ENCODE measurements at regions not wholly inside any gene's neighbourhood (a gene's known extent, or its start where the extent isn't known, plus 50 kb on each side); places are given as distances from the start of the nearest gene placed in this dataset.

- ChIA-PET POLR2A (ENCODE audit: unreplicated experiment) (no interaction called here), CTCF (no interaction called here)
- Histone ChIP-seq H2AK5ac (ENCODE audit: low read depth, low read length) (no peak overlapping the region), H3K9me3 (ENCODE audit: control insufficient read depth, insufficient read depth, low read length) (no peaks in the 10 kb centered on the region), H3K56ac (ENCODE audit: extremely low read depth, insufficient read depth, low read length) (no peak overlapping the region), H3K27ac (ENCODE audit: insufficient read depth, low read length) (no peak overlapping the region), H3K23ac (ENCODE audit: low read depth, low read length) (no peak overlapping the region), H3K27me3 (ENCODE audit: control insufficient read depth, insufficient read depth, low read length) (no peaks in the 10 kb centered on the region), H3K4me2 (ENCODE audit: low read depth, low read length) (no peak overlapping the region), H2AFZ (replicated peaks; ENCODE audit: low read length, poor library complexity) (no peak overlapping the region), H2AK9ac (replicated peaks; ENCODE audit: low read depth, low read length, poor library complexity) (no peak overlapping the region), H3K36me3 (ENCODE audit: control insufficient read depth, insufficient read depth, low read length) (no peaks in the 10 kb centered on the region), H3K18ac (ENCODE audit: low read depth, low read length) (no peak overlapping the region), H2BK5ac (ENCODE audit: low read depth, low read length, poor library complexity, severe bottlenecking) (no peak overlapping the region), H4K20me1 (ENCODE audit: insufficient read depth, low read length) (no peaks in the 10 kb centered on the region), H4K5ac (ENCODE audit: low read depth, low read length) (no peak overlapping the region), H3K79me1 (ENCODE audit: low read depth in 1 of 2, low read length in 2 of 2) (no peaks in the 10 kb centered on the region), H3K9ac (ENCODE audit: low read depth, low read length) (no peak overlapping the region), H4K91ac (ENCODE audit: insufficient read depth, low read depth, low read length) (no peak overlapping the region), H2BK15ac (ENCODE audit: low read depth, low read length) (no peak overlapping the region), H2BK120ac (ENCODE audit: low read depth, low read length) (no peak overlapping the region), H3K4ac (ENCODE audit: low read depth, low read length) (no peak overlapping the region), H3K14ac (replicated peaks; ENCODE audit: low read depth, low read length) (no peak overlapping the region), H3K9me1 (ENCODE audit: insufficient read depth, low read length) (no peaks in the 10 kb centered on the region), H3K4me1 (ENCODE audit: control insufficient read depth, insufficient read depth, low read length) (no peaks in the 10 kb centered on the region), H4K8ac (ENCODE audit: low read depth in 2 of 2, low read length in 2 of 2) (no peak overlapping the region), H2BK20ac (ENCODE audit: low read depth, low read length) (no peak overlapping the region), H3K4me3 (ENCODE audit: insufficient read depth, low read depth, low read length) (no peak overlapping the region)
- dilution Hi-C loops (cut with HindIII; ENCODE audit: low sequenced_read_pairs, unreplicated experiment) (no loop called here), intact Hi-C loops (cut with micrococcal nuclease) (no loop called here), in situ Hi-C loops (cut with MboI; ENCODE audit: low sequenced_read_pairs) (no loop called here)
- ATAC-seq (ENCODE audit: low read depth) = no peak
- no CpG with 5 or more reads among the region's 3 CpGs for WGBS, 2 experiments (ENCODE audit: extremely low coverage in 2 of 2, insufficient read length in 1 of 2)
- BruUV-seq (replicated peaks) = no TSS peak
- no peak for TF ChIP-seq NFE2L2 (IDR thresholded peaks at IDR 0.05; ENCODE audit: low read depth, low read length)
- no peak for TF ChIP-seq USF2 (IDR thresholded peaks at IDR 0.05; ENCODE audit: low read depth, low read length)
- no peak for TF ChIP-seq MXI1 (IDR thresholded peaks at IDR 0.05; ENCODE audit: borderline replicate concordance, low read depth, low read length)
- no peak for TF ChIP-seq FOS (IDR thresholded peaks at IDR 0.05; ENCODE audit: low read depth, low read length)
- no peak for TF ChIP-seq CHD1 (IDR thresholded peaks at IDR 0.05; ENCODE audit: low read depth, low read length)
- TF ChIP-seq RAD21 (IDR thresholded peaks at IDR 0.05; ENCODE audit: low read length) = no peak
- no peak for TF ChIP-seq CTCF (conservative IDR thresholded peaks at IDR 0.05; ENCODE audit: low read depth, low read length)
- TF ChIP-seq SMC3 (IDR thresholded peaks at IDR 0.05; ENCODE audit: low read depth, low read length) = no peak
- TF ChIP-seq BHLHE40 (IDR thresholded peaks at IDR 0.05; ENCODE audit: low read depth, low read length) = no peak
- TF ChIP-seq POLR2A (IDR thresholded peaks at IDR 0.05; ENCODE audit: low read depth, low read length) = no peak
- TF ChIP-seq ELK1 (IDR thresholded peaks at IDR 0.05; ENCODE audit: borderline replicate concordance, low read depth, low read length) = no peak
- no peak for TF ChIP-seq MAFK (IDR thresholded peaks at IDR 0.05; ENCODE audit: low read depth, low read length)
- TF ChIP-seq RCOR1 (IDR thresholded peaks at IDR 0.05; ENCODE audit: insufficient replicate concordance, low read length) = no peak
- no peak for TF ChIP-seq CEBPB (IDR thresholded peaks at IDR 0.05; ENCODE audit: low read depth, low read length)
- no peak for DNase-seq
Observed at GRCh38 chr12:13668880-13669279, 312.5 kb downstream of the GRIN2B start.

Data from IMR-90 (cell line).